Tibial nerve (tissue), 4 donors: ENCODE measurements at regions not wholly inside any gene's neighbourhood (a gene's known extent, or its start where the extent isn't known, plus 50 kb on each side); places are given as distances from the start of the nearest gene placed in this dataset.

ENCODE experiments used
- DNase-seq, 2 donors: peaks; one replicate each; pipeline ENCODE4 v3.0.0-alpha.2; 2019; ENCODE audit warnings: low spot score in 2 of 2
- H3K27ac ChIP-seq, 4 donors: fragments of 200-600 bp; sonication (generic) in 3 of 4; one replicate each; pipeline ENCODE4 v1.5.1; 2017 to 2019; ENCODE audit warnings: mild to moderate bottlenecking in 1 of 4
- H3K27me3 ChIP-seq, 2 donors: fragments of 200-600 bp; sonication (generic) in 1 of 2; one replicate each; pipeline versions ENCODE4 v1.5.1 to v1.6.0; 2017 to 2019
- H3K36me3 ChIP-seq, 3 donors: fragments of 200-600 bp; sonication (generic); one replicate each; pipeline ENCODE4 v1.5.1; 2018 to 2019
- H3K4me1 ChIP-seq, 4 donors: fragments of 200-600 bp; sonication (generic) in 3 of 4; one replicate each; pipeline ENCODE4 v1.5.1; 2017 to 2019
- H3K4me3 ChIP-seq, 4 donors: fragments of 200-600 bp; sonication (generic) in 3 of 4; one replicate each; pipeline ENCODE4 v1.5.1; 2017 to 2019; ENCODE audit warnings: mild to moderate bottlenecking in 1 of 4, moderate library complexity in 1 of 4
- H3K9me3 ChIP-seq, 4 donors: fragments of 200-600 bp; sonication (generic) in 3 of 4; one replicate each; pipeline ENCODE4 v1.5.1; 2017 to 2019
- EP300 ChIP-seq, 2 donors: sonication (generic); formaldehyde crosslinking; IDR thresholded peaks; one replicate each; pipeline ENCODE4 v1.6.1; 2017; ENCODE audit warnings: antibody characterized with exemption in 2 of 2, mild to moderate bottlenecking in 1 of 2
- POLR2A ChIP-seq, 2 donors: fragments of 450-650 bp; IDR thresholded peaks; one replicate each; pipeline ENCODE4 v1.6.1; 2017; ENCODE audit warnings: antibody characterized with exemption in 2 of 2, mild to moderate bottlenecking in 2 of 2, moderate library complexity in 2 of 2
- WGBS, 2 donors: methylation state at CpG; one replicate each; pipeline ENCODE4 v1.1.5; 2018; 5-methylcytosine and 5-hydroxymethylcytosine counted together
- TF ChIP-seq, protein P1 (sequence below), 5 experiments: fragments of 200-600 bp in 3 of 5; fragments of 450-650 bp in 2 of 5; sonication (generic) in 3 of 5; IDR thresholded peaks; one replicate each; pipeline ENCODE4 v1.5.1; 2016 to 2019; ENCODE audit warnings: antibody characterized with exemption in 5 of 5, mild to moderate bottlenecking in 3 of 5, moderate library complexity in 2 of 5

DNA sequence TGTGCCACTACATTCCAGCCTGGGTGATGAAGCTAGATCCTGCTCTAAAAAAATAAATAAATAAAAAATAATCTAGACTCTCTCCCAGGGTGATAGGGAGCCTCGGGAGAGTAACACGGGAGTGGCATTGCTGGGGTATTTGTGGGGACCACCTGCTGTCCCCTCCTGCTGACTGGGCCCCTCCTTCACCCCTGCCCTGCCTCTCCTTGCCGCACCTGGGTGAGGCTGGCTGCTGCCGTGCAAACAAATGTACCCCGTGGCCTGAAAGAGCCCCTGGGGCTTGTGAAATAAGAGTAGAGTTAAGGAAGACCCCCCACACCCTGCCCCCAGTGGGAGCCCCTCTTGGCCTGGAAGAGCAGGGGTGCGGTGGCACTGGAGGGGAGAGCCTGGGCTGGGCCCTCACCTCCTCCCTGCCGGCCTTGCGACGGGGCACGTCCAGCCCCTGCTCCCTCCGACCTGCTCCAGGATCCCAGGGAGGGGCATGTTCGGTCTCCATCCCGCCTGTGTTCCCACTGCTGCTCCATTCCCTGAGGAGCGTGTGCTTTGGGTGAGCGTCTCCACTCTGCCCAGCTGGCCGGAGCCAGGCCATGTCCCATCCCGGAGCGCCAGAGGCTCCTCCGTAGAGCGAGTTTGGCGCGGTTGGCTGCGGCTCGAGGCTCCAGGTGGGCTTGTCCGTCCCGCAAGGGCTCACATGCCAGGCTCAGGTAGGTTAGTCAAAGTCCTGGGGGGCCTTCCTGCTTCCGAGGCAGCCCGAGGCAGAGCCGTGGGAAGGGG lies 75.0 kb upstream of the RNU6ATAC start:
- TF ChIP-seq POLR2A (IDR thresholded peaks at IDR 0.05) = no peak
- TF ChIP-seq EP300 (IDR thresholded peaks at IDR 0.05) = no peak
- TF ChIP-seq, protein P1, sequence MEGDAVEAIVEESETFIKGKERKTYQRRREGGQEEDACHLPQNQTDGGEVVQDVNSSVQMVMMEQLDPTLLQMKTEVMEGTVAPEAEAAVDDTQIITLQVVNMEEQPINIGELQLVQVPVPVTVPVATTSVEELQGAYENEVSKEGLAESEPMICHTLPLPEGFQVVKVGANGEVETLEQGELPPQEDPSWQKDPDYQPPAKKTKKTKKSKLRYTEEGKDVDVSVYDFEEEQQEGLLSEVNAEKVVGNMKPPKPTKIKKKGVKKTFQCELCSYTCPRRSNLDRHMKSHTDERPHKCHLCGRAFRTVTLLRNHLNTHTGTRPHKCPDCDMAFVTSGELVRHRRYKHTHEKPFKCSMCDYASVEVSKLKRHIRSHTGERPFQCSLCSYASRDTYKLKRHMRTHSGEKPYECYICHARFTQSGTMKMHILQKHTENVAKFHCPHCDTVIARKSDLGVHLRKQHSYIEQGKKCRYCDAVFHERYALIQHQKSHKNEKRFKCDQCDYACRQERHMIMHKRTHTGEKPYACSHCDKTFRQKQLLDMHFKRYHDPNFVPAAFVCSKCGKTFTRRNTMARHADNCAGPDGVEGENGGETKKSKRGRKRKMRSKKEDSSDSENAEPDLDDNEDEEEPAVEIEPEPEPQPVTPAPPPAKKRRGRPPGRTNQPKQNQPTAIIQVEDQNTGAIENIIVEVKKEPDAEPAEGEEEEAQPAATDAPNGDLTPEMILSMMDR (IDR thresholded peaks at IDR 0.05) = no peak
- Histone ChIP-seq H3K36me3 (no peaks in the 10 kb centered on the region), H3K9me3 (no peaks in the 10 kb centered on the region), H3K4me3 (no peak overlapping the region), H3K27me3 (no peaks in the 10 kb centered on the region), H3K27ac (no peak overlapping the region), H3K4me1 (peaks cover 3 to 26% (median 10%) of the 10 kb centered on the region in 4 donors)
- DNase-seq = no peak
- 81 to 91% methylated on average over 19 to 21 of the region's 29 CpGs for WGBS, 2 donors

DNA sequence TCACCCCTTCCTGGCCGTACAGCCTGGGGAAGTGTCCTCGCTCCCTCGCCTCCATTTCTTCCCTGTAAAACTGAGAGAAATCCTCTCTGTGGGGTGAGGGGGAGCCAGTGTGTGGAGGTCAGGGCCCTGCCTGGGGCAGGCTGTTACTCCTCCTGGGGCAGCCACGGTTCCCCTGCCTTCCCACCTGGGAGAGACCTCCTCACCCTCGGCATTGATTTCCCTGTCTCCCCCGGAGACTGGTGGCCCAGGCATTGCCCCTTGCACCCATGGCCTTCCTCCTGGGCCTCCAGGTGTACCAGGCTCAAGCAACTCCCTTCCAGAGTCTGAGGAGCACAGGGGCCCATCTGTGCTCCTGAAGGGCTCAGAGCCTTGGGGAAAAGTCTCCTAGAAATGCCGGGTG lies 75.6 kb upstream of the RNU6ATAC start:
- no peak for DNase-seq
- Histone ChIP-seq H3K4me3 (no peak overlapping the region), H3K9me3 (no peaks in the 10 kb centered on the region), H3K36me3 (no peaks in the 10 kb centered on the region), H3K4me1 (peaks cover 3 to 19% (median 10%) of the 10 kb centered on the region in 4 donors), H3K27me3 (no peaks in the 10 kb centered on the region), H3K27ac (no peak overlapping the region)
- TF ChIP-seq, protein P1 (IDR thresholded peaks at IDR 0.05) = no peak
- no peak for TF ChIP-seq POLR2A (IDR thresholded peaks at IDR 0.05)
- TF ChIP-seq EP300 (IDR thresholded peaks at IDR 0.05) = no peak
- 60 to 77% methylated on average over 4 to 7 of the region's 7 CpGs for WGBS, 2 donors

- WGBS, 2 donors = 36 to 44% methylated on average over 8 of the region's 11 CpGs
- Histone ChIP-seq H3K36me3 (no peaks in the 10 kb centered on the region), H3K4me3 (no peak overlapping the region), H3K27ac (no peak overlapping the region), H3K27me3 (no peaks in the 10 kb centered on the region), H3K4me1 (peaks cover 3 to 15% (median 9%) of the 10 kb centered on the region in 4 donors), H3K9me3 (no peaks in the 10 kb centered on the region)
- DNase-seq = no peak
- TF ChIP-seq POLR2A (IDR thresholded peaks at IDR 0.05) (no peak), EP300 (IDR thresholded peaks at IDR 0.05) (no peak)
- TF ChIP-seq, protein P1 (IDR thresholded peaks at IDR 0.05) = no peak
These were observed 76.0 kb upstream of the RNU6ATAC start for GRCh38 chr9:134240361-134240760.

DNA sequence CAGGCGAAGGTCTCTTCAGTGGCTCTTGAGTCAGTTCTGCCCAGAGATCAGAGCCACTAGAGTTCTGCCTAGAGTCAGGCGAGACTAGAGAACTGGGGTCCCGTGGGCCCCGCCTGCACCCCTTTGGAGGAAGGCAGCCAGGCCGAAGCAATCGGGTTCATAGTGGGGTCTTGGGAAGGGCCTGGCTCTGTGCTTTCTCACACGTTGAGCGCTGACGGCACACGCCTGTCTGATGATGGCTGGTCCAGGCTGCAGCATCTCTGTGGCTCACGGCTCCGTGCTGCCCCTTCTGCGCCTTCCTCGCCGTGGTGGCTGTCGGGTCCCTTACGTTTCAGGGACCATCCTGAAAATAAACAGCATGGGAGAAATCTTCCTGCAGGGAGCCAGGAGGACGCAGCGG lies 78.3 kb upstream of the RNU6ATAC start:
- H3K4me3 ChIP-seq = no peak overlapping the region
- H3K36me3 ChIP-seq = no peaks in the 10 kb centered on the region
- WGBS, 2 donors = 73 to 90% methylated on average over 19 of the region's 19 CpGs
- no peak for DNase-seq
- peaks cover 0 to 4% (median under 1%) of the 10 kb centered on the region in 4 donors for H3K9me3 ChIP-seq
- no peaks in the 10 kb centered on the region for H3K27me3 ChIP-seq
- TF ChIP-seq, protein P1 (IDR thresholded peaks at IDR 0.05) = no peak
- TF ChIP-seq EP300 (IDR thresholded peaks at IDR 0.05) = no peak
- TF ChIP-seq POLR2A (IDR thresholded peaks at IDR 0.05) = no peak
- no peak overlapping the region for H3K27ac ChIP-seq
- no peaks in the 10 kb centered on the region for H3K4me1 ChIP-seq

DNA sequence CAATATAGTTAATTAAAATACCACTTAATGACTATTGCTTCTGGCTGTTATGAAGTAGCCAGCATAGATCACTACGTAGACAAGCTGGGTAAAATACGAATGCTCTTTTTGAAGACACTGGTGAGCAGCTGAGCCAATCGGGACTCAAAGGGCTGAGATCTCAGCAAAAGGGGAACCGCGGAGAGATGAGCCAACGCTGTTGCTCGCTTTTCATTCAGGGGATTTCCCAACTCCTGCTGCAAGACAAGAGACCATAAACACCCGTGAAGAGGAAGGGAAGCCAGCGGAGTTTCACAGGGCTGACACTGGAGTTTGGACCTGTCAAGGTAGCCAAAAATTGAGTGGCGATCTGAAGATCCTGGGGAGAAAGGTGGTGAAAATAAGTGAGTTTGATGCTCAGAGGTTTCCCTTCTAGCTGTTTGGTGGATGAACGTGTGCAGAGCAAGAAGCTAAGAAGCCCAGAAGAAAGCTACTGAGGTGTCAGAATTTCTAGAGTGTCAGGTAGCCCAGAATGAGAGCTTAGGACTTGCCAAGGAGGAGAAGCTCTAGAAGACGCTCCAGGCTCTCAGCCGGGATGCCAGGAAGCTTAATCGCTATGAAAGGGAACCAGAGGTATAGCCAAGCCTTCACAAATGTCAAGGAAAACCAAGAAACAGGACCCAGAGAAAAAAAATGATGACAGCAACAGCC lies 79.6 kb upstream of the RNU6ATAC start:
- no peaks in the 10 kb centered on the region for H3K27me3 ChIP-seq
- TF ChIP-seq, protein P1 (IDR thresholded peaks at IDR 0.05) = no peak
- peak in 1 of 2 donors; percentile 19 for TF ChIP-seq EP300 (IDR thresholded peaks at IDR 0.05)
- 33 to 39% methylated on average over 14 of the region's 14 CpGs for WGBS, 2 donors

More for the DNA sequence above, 79.6 kb upstream of the RNU6ATAC start:
- Histone ChIP-seq H3K36me3 (no peaks in the 10 kb centered on the region), H3K4me1 (no peaks in the 10 kb centered on the region), H3K9me3 (peaks cover 0 to 17% (median 5%) of the 10 kb centered on the region in 4 donors), H3K4me3 (no peak overlapping the region), H3K27ac (no peak overlapping the region)
- peak in 1 of 2 donors; percentile 43 for DNase-seq
